Tibial nerve (tissue), 4 donors: ENCODE measurements at regions not wholly inside any gene's neighbourhood (a gene's known extent, or its start where the extent isn't known, plus 50 kb on each side); places are given as distances from the start of the nearest gene placed in this dataset.

Source experiments
- DNase-seq, 2 donors: peaks; one replicate each; pipeline ENCODE4 v3.0.0-alpha.2; 2019; ENCODE audit warnings: low spot score in 2 of 2
- H3K27ac ChIP-seq, 4 donors: fragments of 200-600 bp; sonication (generic) in 3 of 4; one replicate each; pipeline ENCODE4 v1.5.1; 2017 to 2019; ENCODE audit warnings: mild to moderate bottlenecking in 1 of 4
- H3K27me3 ChIP-seq, 2 donors: fragments of 200-600 bp; sonication (generic) in 1 of 2; one replicate each; pipeline versions ENCODE4 v1.5.1 to v1.6.0; 2017 to 2019
- H3K36me3 ChIP-seq, 3 donors: fragments of 200-600 bp; sonication (generic); one replicate each; pipeline ENCODE4 v1.5.1; 2018 to 2019
- H3K4me1 ChIP-seq, 4 donors: fragments of 200-600 bp; sonication (generic) in 3 of 4; one replicate each; pipeline ENCODE4 v1.5.1; 2017 to 2019
- H3K4me3 ChIP-seq, 4 donors: fragments of 200-600 bp; sonication (generic) in 3 of 4; one replicate each; pipeline ENCODE4 v1.5.1; 2017 to 2019; ENCODE audit warnings: mild to moderate bottlenecking in 1 of 4, moderate library complexity in 1 of 4
- H3K9me3 ChIP-seq, 4 donors: fragments of 200-600 bp; sonication (generic) in 3 of 4; one replicate each; pipeline ENCODE4 v1.5.1; 2017 to 2019
- CTCF ChIP-seq, 5 experiments: fragments of 200-600 bp in 3 of 5; fragments of 450-650 bp in 2 of 5; sonication (generic) in 3 of 5; IDR thresholded peaks; one replicate each; pipeline ENCODE4 v1.5.1; 2016 to 2019; ENCODE audit warnings: antibody characterized with exemption in 5 of 5, mild to moderate bottlenecking in 3 of 5, moderate library complexity in 2 of 5
- EP300 ChIP-seq, 2 donors: sonication (generic); formaldehyde crosslinking; IDR thresholded peaks; one replicate each; pipeline ENCODE4 v1.6.1; 2017; ENCODE audit warnings: antibody characterized with exemption in 2 of 2, mild to moderate bottlenecking in 1 of 2
- POLR2A ChIP-seq, 2 donors: fragments of 450-650 bp; IDR thresholded peaks; one replicate each; pipeline ENCODE4 v1.6.1; 2017; ENCODE audit warnings: antibody characterized with exemption in 2 of 2, mild to moderate bottlenecking in 2 of 2, moderate library complexity in 2 of 2
- WGBS, 2 donors: methylation state at CpG; one replicate each; pipeline ENCODE4 v1.1.5; 2018; 5-methylcytosine and 5-hydroxymethylcytosine counted together

GRCh38 chr6:11853678-11854407 lies 75.2 kb upstream of the ADTRP start:
- no peaks in the 10 kb centered on the region for H3K36me3 ChIP-seq
- peaks cover 0 to 9% (median 0%) of the 10 kb centered on the region in 4 donors for H3K4me1 ChIP-seq
- no peak overlapping the region for H3K4me3 ChIP-seq
- WGBS, 2 donors, result 40 to 43% methylated on average over 3 of the region's 3 CpGs
- TF ChIP-seq POLR2A (IDR thresholded peaks at IDR 0.05) (no peak), CTCF (IDR thresholded peaks at IDR 0.05) (no peak), EP300 (IDR thresholded peaks at IDR 0.05) (no peak)
- no peak for DNase-seq
- no peaks in the 10 kb centered on the region for H3K27me3 ChIP-seq
- H3K27ac ChIP-seq, result no peak overlapping the region
- no peaks in the 10 kb centered on the region for H3K9me3 ChIP-seq

- WGBS, 2 donors, result 69 to 70% methylated on average over 11 of the region's 11 CpGs
- no peak overlapping the region for H3K27ac ChIP-seq
- H3K9me3 ChIP-seq, result no peaks in the 10 kb centered on the region
- H3K4me3 ChIP-seq, result no peak overlapping the region
- TF ChIP-seq EP300 (IDR thresholded peaks at IDR 0.05), result no peak
- no peak for TF ChIP-seq CTCF (IDR thresholded peaks at IDR 0.05)
- TF ChIP-seq POLR2A (IDR thresholded peaks at IDR 0.05), result no peak
- no peaks in the 10 kb centered on the region for H3K27me3 ChIP-seq
- peaks cover 0 to 9% (median 0%) of the 10 kb centered on the region in 4 donors for H3K4me1 ChIP-seq
- no peaks in the 10 kb centered on the region for H3K36me3 ChIP-seq
- no peak for DNase-seq
Observed at GRCh38 chr6:11852061-11852651, 73.6 kb upstream of the ADTRP start.

- no peak for TF ChIP-seq POLR2A (IDR thresholded peaks at IDR 0.05)
- no peak for TF ChIP-seq EP300 (IDR thresholded peaks at IDR 0.05)
- TF ChIP-seq CTCF (IDR thresholded peaks at IDR 0.05), result no peak
- no peak for DNase-seq
- H3K36me3 ChIP-seq, result no peaks in the 10 kb centered on the region
- H3K27ac ChIP-seq, result no peak overlapping the region
- no peaks in the 10 kb centered on the region for H3K27me3 ChIP-seq
- H3K4me3 ChIP-seq, result no peak overlapping the region
- WGBS, 2 donors, result 82 to 94% methylated on average over 4 of the region's 4 CpGs
- no peaks in the 10 kb centered on the region for H3K9me3 ChIP-seq
- peaks cover 0 to 9% (median 0%) of the 10 kb centered on the region in 4 donors for H3K4me1 ChIP-seq
Observed at GRCh38 chr6:11851387-11851786, 72.8 kb upstream of the ADTRP start.

- no peaks in the 10 kb centered on the region for H3K9me3 ChIP-seq
- H3K4me3 ChIP-seq, result no peak overlapping the region
- DNase-seq, result no peak
- WGBS, 2 donors, result 67 to 72% methylated on average over 2 of the region's 2 CpGs
- H3K27ac ChIP-seq, result no peak overlapping the region
- H3K36me3 ChIP-seq, result no peaks in the 10 kb centered on the region
- H3K27me3 ChIP-seq, result no peaks in the 10 kb centered on the region
- H3K4me1 ChIP-seq, result peaks cover 0 to 2% (median 0%) of the 10 kb centered on the region in 4 donors
- no peak for TF ChIP-seq EP300 (IDR thresholded peaks at IDR 0.05)
- TF ChIP-seq POLR2A (IDR thresholded peaks at IDR 0.05), result no peak
- TF ChIP-seq CTCF (IDR thresholded peaks at IDR 0.05), result no peak
Observed at GRCh38 chr6:11848852-11849731, 70.5 kb upstream of the ADTRP start.

GRCh38 chr6:11848346-11848651 lies 69.7 kb upstream of the ADTRP start:
- Histone ChIP-seq H3K36me3 (no peaks in the 10 kb centered on the region), H3K4me1 (no peaks in the 10 kb centered on the region), H3K27me3 (no peaks in the 10 kb centered on the region), H3K27ac (no peak overlapping the region), H3K4me3 (no peak overlapping the region), H3K9me3 (no peaks in the 10 kb centered on the region)
- DNase-seq, result no peak
- TF ChIP-seq POLR2A (IDR thresholded peaks at IDR 0.05) (no peak), EP300 (IDR thresholded peaks at IDR 0.05) (no peak), CTCF (IDR thresholded peaks at IDR 0.05) (no peak)
- 89 to 100% methylated on average over 1 of the region's 1 CpG for WGBS, 2 donors
